Osteocyte (in vitro differentiated cells): ENCODE measurements at regions not wholly inside any gene's neighbourhood (a gene's known extent, or its start where the extent isn't known, plus 50 kb on each side); places are given as distances from the start of the nearest gene placed in this dataset.

Experiments used
- DNase-seq: peaks from one replicate; pipeline ENCODE4 v3.0.0; 2021; ENCODE audit warnings: mixed read lengths; ENCODE audit not compliant: unreplicated experiment; ENCODE audit errors: extremely low spot score
- H3K27ac Mint-ChIP-seq: one replicate; pipeline ENCODE4 v1.8.0; 2021; ENCODE audit warnings: mild to moderate bottlenecking, mixed read lengths; ENCODE audit not compliant: unreplicated experiment
- H3K27me3 Mint-ChIP-seq: one replicate; pipeline ENCODE4 v1.8.0; 2021; ENCODE audit warnings: mixed read lengths; ENCODE audit not compliant: unreplicated experiment
- H3K36me3 Mint-ChIP-seq: one replicate; pipeline ENCODE4 v1.8.0; 2021; ENCODE audit warnings: mixed read lengths; ENCODE audit not compliant: unreplicated experiment
- H3K4me1 Mint-ChIP-seq: one replicate; pipeline ENCODE4 v1.8.0; 2021; ENCODE audit warnings: mixed read lengths; ENCODE audit not compliant: unreplicated experiment
- H3K4me3 Mint-ChIP-seq: one replicate; pipeline ENCODE4 v1.8.0; 2021; ENCODE audit warnings: mild to moderate bottlenecking, moderate library complexity, mixed read lengths; ENCODE audit not compliant: unreplicated experiment
- H3K9me3 Mint-ChIP-seq: one replicate; pipeline ENCODE4 v1.8.0; 2021; ENCODE audit warnings: mixed read lengths; ENCODE audit not compliant: unreplicated experiment
- TF ChIP-seq, protein P1 (sequence below): fragments of 200-600 bp; sonication (generic); IDR thresholded peaks from 2 replicates; pipeline ENCODE4 v1.5.0; 2021; ENCODE audit warnings: antibody characterized with exemption, mild to moderate bottlenecking, moderate library complexity

DNA sequence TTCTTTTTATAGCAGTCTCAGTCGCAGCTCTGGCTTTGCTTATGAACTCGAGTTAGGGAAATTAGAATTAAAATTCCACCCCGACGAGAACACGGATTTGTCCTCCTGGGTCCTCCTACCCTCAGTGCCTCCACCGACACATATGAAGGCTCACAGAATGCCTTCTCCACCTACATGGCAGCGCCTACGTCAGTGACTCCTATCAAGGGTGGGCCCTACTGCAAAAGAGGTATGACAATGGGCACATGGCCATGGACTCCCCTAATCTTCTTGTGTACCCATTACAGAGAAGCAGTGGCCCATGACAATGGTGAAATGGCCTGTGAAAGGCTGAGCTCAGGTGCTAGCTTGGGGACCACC, 173.0 kb upstream of the TLE3 start:
- peaks cover 65% of the 10 kb centered on the region for H3K27me3 Mint-ChIP-seq
- peaks cover 15% of the 10 kb centered on the region for H3K4me1 Mint-ChIP-seq
- H3K27ac Mint-ChIP-seq: no peak overlapping the region
- H3K4me3 Mint-ChIP-seq: no peak overlapping the region
- no peaks in the 10 kb centered on the region for H3K36me3 Mint-ChIP-seq
- no peak for DNase-seq
- H3K9me3 Mint-ChIP-seq: no peaks in the 10 kb centered on the region
- TF ChIP-seq, protein P1, sequence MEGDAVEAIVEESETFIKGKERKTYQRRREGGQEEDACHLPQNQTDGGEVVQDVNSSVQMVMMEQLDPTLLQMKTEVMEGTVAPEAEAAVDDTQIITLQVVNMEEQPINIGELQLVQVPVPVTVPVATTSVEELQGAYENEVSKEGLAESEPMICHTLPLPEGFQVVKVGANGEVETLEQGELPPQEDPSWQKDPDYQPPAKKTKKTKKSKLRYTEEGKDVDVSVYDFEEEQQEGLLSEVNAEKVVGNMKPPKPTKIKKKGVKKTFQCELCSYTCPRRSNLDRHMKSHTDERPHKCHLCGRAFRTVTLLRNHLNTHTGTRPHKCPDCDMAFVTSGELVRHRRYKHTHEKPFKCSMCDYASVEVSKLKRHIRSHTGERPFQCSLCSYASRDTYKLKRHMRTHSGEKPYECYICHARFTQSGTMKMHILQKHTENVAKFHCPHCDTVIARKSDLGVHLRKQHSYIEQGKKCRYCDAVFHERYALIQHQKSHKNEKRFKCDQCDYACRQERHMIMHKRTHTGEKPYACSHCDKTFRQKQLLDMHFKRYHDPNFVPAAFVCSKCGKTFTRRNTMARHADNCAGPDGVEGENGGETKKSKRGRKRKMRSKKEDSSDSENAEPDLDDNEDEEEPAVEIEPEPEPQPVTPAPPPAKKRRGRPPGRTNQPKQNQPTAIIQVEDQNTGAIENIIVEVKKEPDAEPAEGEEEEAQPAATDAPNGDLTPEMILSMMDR: no peak

DNA sequence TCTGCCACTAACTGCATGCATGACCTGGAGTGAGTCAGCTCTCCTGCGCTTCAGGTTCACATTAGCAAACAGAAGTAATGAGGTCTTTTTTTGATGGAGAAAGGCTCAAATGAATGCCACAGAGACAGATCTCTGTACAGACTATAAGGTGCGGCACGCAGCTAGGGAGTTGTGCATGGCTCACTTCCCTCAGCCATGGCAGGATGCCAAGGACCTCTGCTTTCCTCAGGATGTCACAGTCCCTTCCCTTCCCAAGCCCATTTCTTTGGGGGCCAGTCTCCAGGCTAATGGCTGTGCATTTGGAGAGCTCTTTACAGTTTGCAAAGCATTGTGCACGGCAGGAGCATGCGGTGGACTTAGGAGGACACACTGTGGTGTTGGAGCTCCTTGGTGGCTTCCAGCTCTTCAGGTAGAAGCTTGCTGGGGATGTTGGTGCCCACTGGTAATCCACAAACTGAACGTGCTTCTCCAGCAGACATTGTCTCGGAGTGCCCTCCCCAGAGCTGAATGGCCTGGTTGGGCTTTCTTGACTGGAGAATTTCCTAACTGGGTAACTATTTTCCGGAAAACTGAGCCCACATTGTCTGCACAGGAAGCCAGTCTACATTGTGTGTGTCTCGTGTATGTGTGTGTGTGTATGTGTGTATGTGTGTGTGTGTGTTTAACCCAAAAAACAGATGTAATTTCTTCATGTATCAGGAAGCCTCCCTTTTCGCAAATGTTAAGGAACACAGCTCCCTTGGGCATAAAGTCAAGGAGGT, 172.5 kb upstream of the TLE3 start:
- Mint-ChIP-seq H3K9me3 (no peaks in the 10 kb centered on the region), H3K27ac (no peak overlapping the region), H3K36me3 (no peaks in the 10 kb centered on the region), H3K4me3 (no peak overlapping the region), H3K27me3 (peaks cover 69% of the 10 kb centered on the region), H3K4me1 (peaks cover 15% of the 10 kb centered on the region)
- DNase-seq: no peak
- TF ChIP-seq, protein P1: no peak

DNA sequence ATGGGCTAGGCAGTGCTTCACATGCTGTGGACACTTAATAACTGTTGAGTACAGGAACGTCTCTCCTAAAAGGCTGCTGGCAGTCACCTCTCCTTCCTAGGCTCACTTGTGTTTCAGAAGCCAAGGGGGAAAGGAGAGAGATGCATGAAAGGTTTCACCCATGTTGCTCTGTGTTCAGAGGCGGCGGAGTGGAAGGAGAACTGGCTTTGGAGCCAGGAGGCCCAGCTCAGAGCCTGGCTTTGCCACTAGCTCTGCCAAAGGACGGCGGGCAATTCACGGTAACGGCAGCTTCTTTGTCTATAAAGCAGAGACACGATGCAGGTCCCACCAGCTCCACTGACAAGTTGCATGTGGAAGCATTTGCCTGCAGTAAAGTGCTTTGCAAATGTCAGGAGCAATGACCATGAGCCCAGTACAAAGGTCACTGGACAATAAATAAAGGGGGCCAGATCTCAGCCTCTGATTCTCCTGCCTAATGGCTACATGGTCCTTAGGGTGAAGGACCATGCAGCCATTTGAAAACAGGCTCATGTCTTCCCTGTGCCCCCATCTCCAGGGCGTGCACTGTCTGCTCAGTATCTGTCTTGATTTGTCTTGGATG, 171.7 kb upstream of the TLE3 start:
- TF ChIP-seq, protein P1: no peak
- no peaks in the 10 kb centered on the region for H3K36me3 Mint-ChIP-seq
- peaks cover 69% of the 10 kb centered on the region for H3K27me3 Mint-ChIP-seq
- H3K9me3 Mint-ChIP-seq: no peaks in the 10 kb centered on the region
- DNase-seq: no peak
- H3K27ac Mint-ChIP-seq: no peak overlapping the region
- H3K4me1 Mint-ChIP-seq: peaks cover 15% of the 10 kb centered on the region
- H3K4me3 Mint-ChIP-seq: no peak overlapping the region

DNA sequence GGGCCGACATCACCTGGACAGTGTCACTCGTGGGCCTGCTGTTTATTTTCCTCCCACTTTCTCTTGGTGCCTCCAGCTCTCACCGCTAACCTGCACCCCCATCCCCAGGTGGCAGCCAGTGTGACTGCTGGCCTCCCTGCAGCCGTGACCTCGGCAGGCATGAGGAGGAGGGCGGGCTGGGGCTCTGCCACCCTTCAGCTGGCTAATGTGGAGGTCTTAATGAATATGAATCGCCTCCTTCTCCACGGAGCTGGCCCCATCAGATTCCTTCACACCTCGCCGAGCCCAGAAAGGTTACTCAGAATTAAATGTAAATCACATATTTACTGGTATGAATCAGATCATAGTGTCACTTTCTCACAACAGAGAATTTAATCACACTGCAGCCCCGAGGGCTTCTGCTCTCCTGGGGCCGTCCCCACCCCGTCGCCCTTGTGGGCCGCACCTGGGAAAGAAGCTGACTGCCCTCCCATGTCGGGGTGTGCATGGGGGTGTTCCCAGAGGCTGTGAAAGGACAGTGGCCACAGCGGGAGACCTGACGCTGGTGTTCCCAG, 171.1 kb upstream of the TLE3 start:
- H3K36me3 Mint-ChIP-seq: no peaks in the 10 kb centered on the region
- H3K4me3 Mint-ChIP-seq: no peak overlapping the region
- peaks cover 17% of the 10 kb centered on the region for H3K4me1 Mint-ChIP-seq
- no peak for DNase-seq
- no peak overlapping the region for H3K27ac Mint-ChIP-seq
- TF ChIP-seq, protein P1: no peak
- peaks cover 72% of the 10 kb centered on the region for H3K27me3 Mint-ChIP-seq
- H3K9me3 Mint-ChIP-seq: no peaks in the 10 kb centered on the region

DNA sequence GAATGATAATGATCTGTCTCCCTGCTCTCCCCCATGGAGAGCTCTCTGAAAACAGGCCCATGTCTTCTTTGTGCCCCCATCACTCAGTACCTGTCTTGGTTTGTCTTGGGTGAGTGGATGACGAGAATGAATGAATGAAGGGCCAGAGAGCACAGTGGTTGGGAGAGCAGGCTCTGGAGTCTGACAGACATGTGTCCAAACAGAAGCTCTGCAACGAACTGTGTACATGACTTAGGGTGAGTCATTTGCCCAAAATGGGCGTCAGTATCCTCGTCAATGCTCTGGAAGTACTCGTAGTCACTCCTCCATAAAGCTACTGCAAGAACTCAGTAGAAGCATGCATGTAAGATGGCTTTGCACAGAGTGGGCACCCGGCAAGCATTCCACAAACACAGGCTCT, 170.2 kb upstream of the TLE3 start:
- H3K9me3 Mint-ChIP-seq: no peaks in the 10 kb centered on the region
- no peak overlapping the region for H3K27ac Mint-ChIP-seq
- TF ChIP-seq, protein P1: no peak
- H3K4me3 Mint-ChIP-seq: no peak overlapping the region
- DNase-seq: no peak
- H3K4me1 Mint-ChIP-seq: peaks cover 17% of the 10 kb centered on the region
- peaks cover 77% of the 10 kb centered on the region for H3K27me3 Mint-ChIP-seq
- no peaks in the 10 kb centered on the region for H3K36me3 Mint-ChIP-seq
